DND-41 (cell line): ENCODE measurements at regions not wholly inside any gene's neighbourhood (a gene's known extent, or its start where the extent isn't known, plus 50 kb on each side); places are given as distances from the start of the nearest gene placed in this dataset.

ENCODE experiments used
- EZH2 ChIP-seq: IDR thresholded peaks from 3 replicates; pipeline ENCODE4 v1.6.1; 2012; ENCODE audit warnings: borderline replicate concordance, low read depth, mild to moderate bottlenecking, moderate library complexity, low read length, inconsistent platforms; ENCODE audit not compliant: severe bottlenecking
- TF ChIP-seq, protein P1 (sequence below): IDR thresholded peaks from 2 replicates; pipeline ENCODE4 v1.5.1; 2012; ENCODE audit warnings: borderline replicate concordance, low read length, moderate library complexity, mild to moderate bottlenecking; ENCODE audit not compliant: poor library complexity, severe bottlenecking; ENCODE audit errors: extremely low read depth

DNA sequence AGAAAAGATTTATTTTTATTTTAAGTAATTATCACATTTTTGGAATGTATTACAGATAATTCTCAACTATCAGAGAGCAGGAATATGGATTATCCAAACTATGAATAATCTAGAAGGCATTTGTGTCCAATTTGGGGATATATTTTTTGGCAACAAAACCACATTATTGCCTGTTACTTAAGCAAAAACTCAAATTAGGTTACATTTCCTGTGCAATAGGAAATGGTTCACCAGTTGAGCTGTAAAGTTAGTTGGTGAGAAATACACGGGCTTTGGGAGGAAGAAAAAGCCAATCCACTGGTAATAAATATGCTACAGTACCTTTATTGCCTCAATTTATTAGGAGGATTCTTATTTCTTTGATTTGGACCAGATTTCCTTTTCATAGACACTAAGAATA lies 1075.2 kb downstream of the PCDH9 start:
- TF ChIP-seq, protein P1, sequence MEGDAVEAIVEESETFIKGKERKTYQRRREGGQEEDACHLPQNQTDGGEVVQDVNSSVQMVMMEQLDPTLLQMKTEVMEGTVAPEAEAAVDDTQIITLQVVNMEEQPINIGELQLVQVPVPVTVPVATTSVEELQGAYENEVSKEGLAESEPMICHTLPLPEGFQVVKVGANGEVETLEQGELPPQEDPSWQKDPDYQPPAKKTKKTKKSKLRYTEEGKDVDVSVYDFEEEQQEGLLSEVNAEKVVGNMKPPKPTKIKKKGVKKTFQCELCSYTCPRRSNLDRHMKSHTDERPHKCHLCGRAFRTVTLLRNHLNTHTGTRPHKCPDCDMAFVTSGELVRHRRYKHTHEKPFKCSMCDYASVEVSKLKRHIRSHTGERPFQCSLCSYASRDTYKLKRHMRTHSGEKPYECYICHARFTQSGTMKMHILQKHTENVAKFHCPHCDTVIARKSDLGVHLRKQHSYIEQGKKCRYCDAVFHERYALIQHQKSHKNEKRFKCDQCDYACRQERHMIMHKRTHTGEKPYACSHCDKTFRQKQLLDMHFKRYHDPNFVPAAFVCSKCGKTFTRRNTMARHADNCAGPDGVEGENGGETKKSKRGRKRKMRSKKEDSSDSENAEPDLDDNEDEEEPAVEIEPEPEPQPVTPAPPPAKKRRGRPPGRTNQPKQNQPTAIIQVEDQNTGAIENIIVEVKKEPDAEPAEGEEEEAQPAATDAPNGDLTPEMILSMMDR = no peak
- TF ChIP-seq EZH2 = no peak
